Endometrium (tissue), 2 donors: ENCODE measurements at regions not wholly inside any gene's neighbourhood (a gene's known extent, or its start where the extent isn't known, plus 50 kb on each side); places are given as distances from the start of the nearest gene placed in this dataset.

Experiments used
- FAIRE-seq: peaks from 2 replicates; lab custom pipeline; 2012; peaks lifted over from hg19 to GRCh38; lab: Jason Lieb, UNC
- donor health status: control.
- donor health status: control.

GRCh38 chr5:129341306-129341705 is 118.8 kb upstream of the ADAMTS19 start:
- peak; percentile 97 for FAIRE-seq

GRCh38 chr5:129342796-129343195 is 117.3 kb upstream of the ADAMTS19 start:
- no peak for FAIRE-seq

- no peak for FAIRE-seq
Observed at GRCh38 chr5:129345213-129345924, 114.7 kb upstream of the ADAMTS19 start.

- FAIRE-seq = no peak
Observed at GRCh38 chr5:129356846-129357245, 103.3 kb upstream of the ADAMTS19 start.

GRCh38 chr5:129358069-129358468 is 102.0 kb upstream of the ADAMTS19 start:
- FAIRE-seq = no peak

DNA sequence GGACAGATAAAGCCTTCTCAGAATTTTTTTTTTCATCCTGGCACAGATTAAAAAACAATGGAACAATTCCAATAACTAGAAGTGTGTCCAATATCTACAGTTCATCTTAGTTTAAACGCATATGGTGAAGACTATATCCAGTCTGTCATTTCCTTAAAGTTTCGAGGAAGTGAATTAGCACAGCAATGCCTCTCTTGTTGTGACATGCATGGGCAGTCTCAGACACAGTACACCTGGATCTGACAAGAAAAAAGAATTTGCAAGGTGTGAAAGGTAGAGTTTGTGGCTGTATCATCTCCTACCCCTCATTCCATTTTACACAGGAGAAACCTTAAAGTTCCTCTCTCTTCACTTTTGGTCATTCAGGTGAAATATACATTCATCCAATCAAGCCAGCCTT is 100.6 kb upstream of the ADAMTS19 start:
- no peak for FAIRE-seq

- peak; percentile 45 for FAIRE-seq
Observed at GRCh38 chr5:129361441-129362025, 98.6 kb upstream of the ADAMTS19 start.

- FAIRE-seq = peak; percentile 99
Observed at GRCh38 chr5:129362456-129362855, 97.6 kb upstream of the ADAMTS19 start.

DNA sequence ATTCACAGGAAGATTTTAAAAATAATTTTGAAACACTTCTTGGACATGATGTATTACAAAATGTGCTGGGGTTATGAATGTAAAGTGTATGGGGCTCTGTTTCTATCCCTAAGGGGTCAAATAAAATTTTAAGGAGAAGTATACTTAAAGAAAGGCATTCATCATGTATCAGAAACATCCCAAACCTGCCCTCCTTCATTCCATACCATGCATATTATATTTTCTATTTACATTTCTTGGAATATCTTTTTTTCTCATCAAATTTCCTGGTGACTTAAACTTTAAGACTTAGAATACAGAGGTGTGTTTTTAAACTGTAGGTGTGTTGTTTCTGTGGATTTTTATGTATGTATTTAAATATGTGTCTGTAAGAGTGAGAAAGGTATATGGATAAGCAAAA is 96.1 kb upstream of the ADAMTS19 start:
- FAIRE-seq = no peak

DNA sequence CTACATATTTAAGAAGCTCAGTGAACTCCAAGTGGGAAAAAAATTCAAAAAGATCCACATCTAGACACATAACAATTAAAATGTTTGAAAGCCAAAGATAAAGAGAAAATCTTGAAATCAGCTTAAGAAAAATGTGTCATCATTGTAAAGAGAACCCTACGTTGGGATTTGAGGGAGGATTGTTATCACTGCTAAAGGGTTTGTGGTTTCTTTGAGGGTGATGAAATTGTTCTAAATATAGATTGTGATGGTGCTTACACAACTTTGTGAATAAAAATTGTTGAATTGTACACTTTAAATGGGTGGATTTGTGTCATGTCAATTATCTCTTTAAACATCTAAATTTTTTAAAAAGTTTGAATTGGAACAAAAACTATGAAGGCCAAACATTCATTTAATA is 92.2 kb upstream of the ADAMTS19 start:
- FAIRE-seq = no peak

DNA sequence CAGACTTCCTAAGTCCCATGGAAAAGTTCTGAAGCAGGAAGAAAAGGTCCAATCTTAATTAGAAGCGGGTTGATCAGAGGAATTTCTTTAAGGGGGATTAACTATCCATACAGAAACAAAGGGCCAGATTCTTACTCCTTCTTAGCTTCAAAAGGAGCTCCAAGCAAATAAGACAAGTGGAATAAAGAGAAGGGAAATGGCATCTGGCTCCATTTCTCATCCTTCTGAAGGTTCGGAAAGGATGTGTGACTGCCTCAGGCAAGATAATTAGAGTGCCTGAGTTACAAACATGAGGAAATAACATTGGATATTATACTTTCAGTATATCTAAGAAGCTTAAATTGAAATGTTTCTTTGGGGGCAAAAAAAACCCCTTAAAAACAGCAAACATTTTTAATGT is 88.1 kb upstream of the ADAMTS19 start:
- no peak for FAIRE-seq

GRCh38 chr5:129377504-129377903 is 82.6 kb upstream of the ADAMTS19 start:
- FAIRE-seq = no peak

DNA sequence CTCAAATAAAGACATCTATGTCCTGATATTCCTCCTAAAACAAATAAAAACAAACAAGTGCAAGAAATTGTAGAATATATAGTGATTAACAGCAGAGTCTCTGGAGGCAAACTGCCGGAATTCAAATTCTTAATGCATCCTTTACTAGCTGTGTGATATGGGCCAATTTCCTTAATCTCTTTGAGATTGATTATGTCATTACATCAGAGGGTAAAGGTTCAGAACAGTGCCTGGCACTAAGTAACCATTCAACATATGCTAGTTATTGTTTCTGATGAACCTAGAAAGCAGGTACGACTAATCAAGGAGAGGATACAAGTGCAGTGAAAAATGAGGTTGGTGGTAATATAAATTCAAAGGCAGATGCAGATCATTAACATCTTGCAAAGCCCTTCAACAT is 81.1 kb upstream of the ADAMTS19 start:
- no peak for FAIRE-seq

GRCh38 chr5:129379406-129379805 is 80.7 kb upstream of the ADAMTS19 start:
- no peak for FAIRE-seq

GRCh38 chr5:129382921-129383672 is 77.0 kb upstream of the ADAMTS19 start:
- FAIRE-seq = no peak

GRCh38 chr5:129384193-129384592 is 75.9 kb upstream of the ADAMTS19 start:
- FAIRE-seq = no peak

DNA sequence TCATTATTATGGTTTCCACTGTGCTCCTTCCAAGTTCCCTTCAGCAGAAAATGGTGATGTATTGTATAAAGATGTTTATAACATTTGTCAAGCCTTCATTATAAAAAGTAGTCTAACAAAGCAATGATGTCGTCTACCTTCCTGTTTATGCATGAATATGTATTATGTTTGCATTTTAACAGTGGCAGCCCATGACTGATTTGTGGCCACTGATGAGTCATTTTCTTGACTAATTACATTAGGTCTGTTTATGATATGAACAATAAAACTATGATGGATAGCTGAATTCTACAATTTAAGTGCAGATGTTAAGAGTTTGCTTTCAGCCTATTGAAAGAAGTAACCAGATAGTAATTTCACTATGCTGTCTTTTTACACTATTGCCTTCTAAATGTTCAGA is 75.4 kb upstream of the ADAMTS19 start:
- no peak for FAIRE-seq

DNA sequence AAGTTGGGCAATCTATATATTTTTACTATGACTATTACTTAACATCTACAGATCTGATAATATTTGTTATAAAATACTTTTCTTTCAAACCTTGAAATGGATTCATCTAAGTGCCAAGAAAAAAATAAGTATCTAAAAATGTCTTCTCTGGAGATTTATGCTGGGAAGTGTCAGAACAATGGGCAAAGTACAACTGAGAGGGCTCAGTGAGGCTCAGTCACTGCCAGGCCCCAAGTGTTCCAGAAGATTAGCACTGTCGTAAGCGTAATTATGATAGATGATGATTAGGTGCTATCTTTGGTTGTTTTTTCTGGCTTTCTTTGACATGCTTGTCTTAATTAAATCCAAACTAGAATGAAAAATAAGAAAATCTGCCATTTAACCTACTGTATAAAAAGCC is 72.2 kb upstream of the ADAMTS19 start:
- FAIRE-seq = no peak

GRCh38 chr5:129392681-129393080 is 67.4 kb upstream of the ADAMTS19 start:
- FAIRE-seq = no peak

DNA sequence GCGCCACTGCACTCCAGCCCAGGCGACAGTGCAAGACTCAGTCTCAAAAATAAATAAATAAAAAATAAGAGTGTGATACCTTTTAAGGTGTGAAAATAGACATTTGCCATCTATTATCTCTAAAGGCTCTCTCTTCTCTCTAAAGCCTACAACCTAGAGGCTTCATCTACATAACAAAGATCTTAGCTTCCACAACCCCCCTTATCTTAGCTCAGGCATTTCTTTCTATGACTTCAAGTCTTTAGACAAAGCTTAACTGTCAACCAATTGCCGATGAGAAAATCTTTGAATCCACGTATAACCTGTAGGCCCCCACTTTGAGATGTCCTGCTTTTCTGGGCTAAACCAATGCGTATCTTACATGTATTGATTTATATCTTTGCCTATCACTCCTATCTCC is 64.9 kb upstream of the ADAMTS19 start:
- no peak for FAIRE-seq

DNA sequence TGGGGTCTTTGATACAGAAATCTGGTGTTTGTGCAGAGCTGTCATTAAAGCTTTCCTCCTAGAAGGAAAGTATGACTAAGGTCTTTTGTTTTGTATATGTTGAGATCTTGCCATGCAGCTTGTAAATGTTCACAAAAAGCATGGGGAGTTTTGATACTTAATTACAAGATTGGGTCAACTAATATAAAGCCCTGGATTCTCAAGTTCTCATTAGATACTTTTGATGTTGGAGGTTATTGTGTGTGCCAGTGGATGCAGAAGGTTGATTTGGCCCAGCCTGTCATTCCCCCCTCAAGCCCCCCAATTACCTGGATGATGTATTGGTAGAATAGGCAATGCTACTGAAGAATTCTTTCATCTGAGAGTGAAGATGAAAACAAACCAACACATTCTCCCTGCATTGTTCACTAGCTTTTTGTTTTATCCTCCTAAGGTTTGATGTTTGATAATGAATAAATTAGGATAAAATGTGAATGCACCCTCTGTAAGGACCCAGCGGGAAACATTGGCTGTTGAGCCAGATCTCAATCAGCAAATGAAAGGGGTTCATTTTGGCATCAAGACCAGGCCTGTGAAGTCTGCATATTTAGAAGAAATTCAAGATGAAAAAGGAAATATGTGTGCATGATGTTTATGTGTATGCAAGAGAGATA is 61.9 kb upstream of the ADAMTS19 start:
- no peak for FAIRE-seq

DNA sequence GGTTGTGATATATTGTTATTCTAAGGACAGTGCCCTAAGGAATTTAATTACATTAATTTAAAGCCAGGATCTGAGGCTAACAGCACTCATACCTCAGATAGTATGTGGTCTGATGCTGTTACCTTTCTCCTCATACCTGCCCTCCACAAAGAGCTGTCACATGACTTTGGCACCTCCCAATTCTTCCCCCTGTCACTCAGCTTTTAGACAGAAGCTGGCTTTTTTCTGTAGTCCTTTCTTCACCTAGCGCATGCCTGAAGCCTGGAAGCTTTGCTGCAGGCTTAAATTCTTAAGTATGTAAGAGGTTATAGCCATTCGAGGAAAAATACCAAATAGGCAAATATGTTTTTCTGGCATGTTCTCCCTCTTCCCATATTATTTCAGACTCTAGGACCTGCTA is 61.0 kb upstream of the ADAMTS19 start:
- FAIRE-seq = no peak

GRCh38 chr5:129400395-129400983 is 59.6 kb upstream of the ADAMTS19 start:
- FAIRE-seq = peak; percentile 83
